Neural cell (in vitro differentiated cells): ENCODE measurements at regions not wholly inside any gene's neighbourhood (a gene's known extent, or its start where the extent isn't known, plus 50 kb on each side); places are given as distances from the start of the nearest gene placed in this dataset.

Experiments
- H2AFZ ChIP-seq: fragments of 200-600, 300-800 bp; sonication (generic), shearing (Covaris generic); 2 replicates; pipeline ENCODE4 v1.6.0; 2014; ENCODE audit warnings: low read depth, mild to moderate bottlenecking, antibody characterized with exemption, low read length, moderate library complexity
- H3F3A ChIP-seq: fragments of 200-600 bp; shearing (Covaris generic); 2 replicates; pipeline ENCODE4 v1.6.1; 2016; ENCODE audit warnings: mild to moderate bottlenecking, moderate library complexity, mixed read lengths, antibody characterized with exemption, low read length; ENCODE audit not compliant: insufficient read depth, poor library complexity, severe bottlenecking
- H3K27ac ChIP-seq: fragments of 200-600, 300-800 bp; sonication (generic), shearing (Covaris generic); 2 replicates; pipeline ENCODE4 v1.5.1; 2014; ENCODE audit warnings: mild to moderate bottlenecking, low read length, moderate library complexity
- H3K27me3 ChIP-seq: fragments of 300-800, 200-600 bp; sonication (generic), shearing (Covaris generic); 2 replicates; pipeline ENCODE4 v1.6.0; 2014; ENCODE audit warnings: mild to moderate bottlenecking, low read depth, low read length, moderate library complexity; ENCODE audit not compliant: insufficient read depth
- H3K36me3 ChIP-seq: fragments of 300-800, 200-600 bp; sonication (generic), shearing (Covaris generic); 2 replicates; pipeline ENCODE4 v1.5.1; 2014; ENCODE audit warnings: mild to moderate bottlenecking, antibody characterized with exemption, low read length, moderate library complexity; ENCODE audit not compliant: insufficient read depth
- H3K4me2 ChIP-seq: fragments of 300-800, 200-600 bp; sonication (generic), shearing (Covaris generic); 2 replicates; pipeline ENCODE4 v1.6.0; 2014; ENCODE audit warnings: mild to moderate bottlenecking, low read length
- H3K4me3 ChIP-seq: fragments of 300-800, 200-600 bp; sonication (generic), shearing (Covaris generic); 2 replicates; pipeline ENCODE4 v1.5.1; 2014; ENCODE audit warnings: mild to moderate bottlenecking, low read length, moderate library complexity
- H3K79me2 ChIP-seq: fragments of 200-600 bp; shearing (Covaris generic); replicated peaks from 2 replicates; pipeline ENCODE4 v1.6.0; 2014; ENCODE audit warnings: mild to moderate bottlenecking, low read length, moderate library complexity; ENCODE audit not compliant: insufficient read depth
- H3K9ac ChIP-seq: fragments of 300-800, 200-600 bp; sonication (generic), shearing (Covaris generic); 2 replicates; pipeline ENCODE4 v1.6.1; 2016; ENCODE audit warnings: mild to moderate bottlenecking, low read length, mixed read lengths
- H3K9me2 ChIP-seq: fragments of 200-600 bp; shearing (Covaris generic); 2 replicates; pipeline ENCODE4 v1.6.1; 2016; ENCODE audit warnings: mild to moderate bottlenecking, low read length, mixed read lengths; ENCODE audit not compliant: insufficient read depth
- H3K9me3 ChIP-seq: fragments of 200-600, 300-800 bp; sonication (generic), shearing (Covaris generic); 2 replicates; pipeline ENCODE4 v1.6.1; 2016; ENCODE audit warnings: mild to moderate bottlenecking, mixed run types, low read length, moderate library complexity, mixed read lengths
- H4K20me1 ChIP-seq: fragments of 200-600 bp; shearing (Covaris generic); 2 replicates; pipeline ENCODE4 v1.6.1; 2016; ENCODE audit warnings: mild to moderate bottlenecking, mixed run types; ENCODE audit not compliant: insufficient read depth
- CTCF ChIP-seq: fragments of 450-650 bp; IDR thresholded peaks from 2 replicates; pipeline ENCODE4 v1.5.1; 2014; ENCODE audit warnings: antibody characterized with exemption, mild to moderate bottlenecking, moderate library complexity; ENCODE audit not compliant: poor library complexity, severe bottlenecking
- EP300 ChIP-seq: fragments of 450-650 bp; conservative IDR thresholded peaks from 2 replicates; pipeline ENCODE4 v1.6.1; 2014; ENCODE audit warnings: antibody characterized with exemption, mild to moderate bottlenecking, moderate library complexity; ENCODE audit not compliant: poor library complexity, severe bottlenecking
- EZH2 ChIP-seq: fragments of 200-600, 300-800 bp; shearing (Covaris generic), sonication (generic); IDR thresholded peaks from 2 replicates; pipeline ENCODE4 v1.6.1; 2014; ENCODE audit warnings: antibody characterized with exemption, low read length, borderline replicate concordance, mild to moderate bottlenecking; ENCODE audit not compliant: insufficient read depth, poor library complexity, severe bottlenecking
- MXI1 ChIP-seq: fragments of 450-650 bp; conservative IDR thresholded peaks from 2 replicates; pipeline ENCODE4 v1.6.1; 2014; ENCODE audit warnings: antibody characterized with exemption, mild to moderate bottlenecking; ENCODE audit not compliant: poor library complexity, severe bottlenecking
- POLR2AphosphoS5 ChIP-seq: IDR thresholded peaks from 2 replicates; pipeline ENCODE4 v1.6.1; 2012
- RAD21 ChIP-seq: fragments of 450-650 bp; conservative IDR thresholded peaks from 2 replicates; pipeline ENCODE4 v1.6.1; 2014; ENCODE audit warnings: antibody characterized with exemption, mild to moderate bottlenecking, moderate library complexity
- REST ChIP-seq: IDR thresholded peaks from 2 replicates; pipeline ENCODE4 v1.6.1; 2012; ENCODE audit warnings: borderline replicate concordance
- SMC3 ChIP-seq: fragments of 450-650 bp; conservative IDR thresholded peaks from 2 replicates; pipeline ENCODE4 v1.6.1; 2014; ENCODE audit warnings: antibody characterized with exemption, mild to moderate bottlenecking, moderate library complexity; ENCODE audit not compliant: poor library complexity
- TAF1 ChIP-seq: IDR thresholded peaks from 2 replicates; pipeline ENCODE4 v1.6.1; 2012; ENCODE audit warnings: low read depth

- no peaks in the 10 kb centered on the region for H3F3A ChIP-seq
- H3K79me2 ChIP-seq, result no peaks in the 10 kb centered on the region
- H3K27me3 ChIP-seq, result no peaks in the 10 kb centered on the region
- no peak overlapping the region for H3K4me3 ChIP-seq
- H3K9me2 ChIP-seq, result no peaks in the 10 kb centered on the region
- no peaks in the 10 kb centered on the region for H3K9me3 ChIP-seq
- TF ChIP-seq REST, result no peak
- TF ChIP-seq RAD21, result no peak
- TF ChIP-seq EZH2, result no peak
- no peak for TF ChIP-seq MXI1
- no peak for TF ChIP-seq SMC3
- TF ChIP-seq POLR2AphosphoS5, result no peak
- no peak for TF ChIP-seq EP300
- no peak for TF ChIP-seq TAF1
- TF ChIP-seq CTCF, result no peak
- no peak overlapping the region for H3K27ac ChIP-seq
- H3K36me3 ChIP-seq, result no peaks in the 10 kb centered on the region
- H3K9ac ChIP-seq, result no peak overlapping the region
- no peaks in the 10 kb centered on the region for H4K20me1 ChIP-seq
- H3K4me2 ChIP-seq, result no peak overlapping the region
- no peak overlapping the region for H2AFZ ChIP-seq
Measured at GRCh38 chr10:14409247-14409646, 78.5 kb upstream of the FRMD4A start.

GRCh38 chr10:14408139-14408538 lies 77.4 kb upstream of the FRMD4A start:
- H3K4me3 ChIP-seq, result no peak overlapping the region
- H3K4me2 ChIP-seq, result no peak overlapping the region
- no peaks in the 10 kb centered on the region for H3K79me2 ChIP-seq
- no peaks in the 10 kb centered on the region for H3F3A ChIP-seq
- no peaks in the 10 kb centered on the region for H3K9me2 ChIP-seq
- no peaks in the 10 kb centered on the region for H3K36me3 ChIP-seq
- no peak overlapping the region for H2AFZ ChIP-seq
- no peak overlapping the region for H3K9ac ChIP-seq
- H4K20me1 ChIP-seq, result no peaks in the 10 kb centered on the region
- no peaks in the 10 kb centered on the region for H3K27me3 ChIP-seq
- no peaks in the 10 kb centered on the region for H3K9me3 ChIP-seq
- H3K27ac ChIP-seq, result no peak overlapping the region
- TF ChIP-seq EP300 (no peak), RAD21 (no peak), REST (no peak), TAF1 (no peak)
